Cerebellar cortex (tissue), 1 donor: ENCODE measurements at regions not wholly inside any gene's neighbourhood (a gene's known extent, or its start where the extent isn't known, plus 50 kb on each side); places are given as distances from the start of the nearest gene placed in this dataset.
"Not testable (repeated sequence)": the region's sequence is repeated elsewhere in the genome, so short reads cannot be mapped to it uniquely, and the experiment has no call there.

Experiments
- DNase-seq: peaks from one replicate; pipeline ENCODE4 v3.0.0-alpha.2; 2015; ENCODE audit warnings: low spot score

GRCh38 chr3:152773633-152774032, 61.3 kb upstream of the P2RY1 start:
- no peak for DNase-seq

- not testable (repeated sequence) for DNase-seq
Observed at GRCh38 chr3:152774230-152774629, 60.7 kb upstream of the P2RY1 start.

- DNase-seq, result no peak
Observed at GRCh38 chr3:152778022-152778421, 56.9 kb upstream of the P2RY1 start.

GRCh38 chr3:152779653-152780052, 55.3 kb upstream of the P2RY1 start:
- DNase-seq, result no peak

GRCh38 chr3:152780553-152780952, 54.4 kb upstream of the P2RY1 start:
- no peak for DNase-seq

GRCh38 chr3:152785051-152785450, 49.9 kb upstream of the P2RY1 start:
- no peak for DNase-seq
